HG03159 (cell line): ENCODE measurements at regions not wholly inside any gene's neighbourhood (a gene's known extent, or its start where the extent isn't known, plus 50 kb on each side); places are given as distances from the start of the nearest gene placed in this dataset.

Source experiments
- ATAC-seq: cut with Tn5 transposase; IDR thresholded peaks from one replicate; pipeline ENCODE4 v1.9.1; 2021; ENCODE audit warnings: mild to moderate bottlenecking, moderate library complexity; ENCODE audit not compliant: unreplicated experiment

DNA sequence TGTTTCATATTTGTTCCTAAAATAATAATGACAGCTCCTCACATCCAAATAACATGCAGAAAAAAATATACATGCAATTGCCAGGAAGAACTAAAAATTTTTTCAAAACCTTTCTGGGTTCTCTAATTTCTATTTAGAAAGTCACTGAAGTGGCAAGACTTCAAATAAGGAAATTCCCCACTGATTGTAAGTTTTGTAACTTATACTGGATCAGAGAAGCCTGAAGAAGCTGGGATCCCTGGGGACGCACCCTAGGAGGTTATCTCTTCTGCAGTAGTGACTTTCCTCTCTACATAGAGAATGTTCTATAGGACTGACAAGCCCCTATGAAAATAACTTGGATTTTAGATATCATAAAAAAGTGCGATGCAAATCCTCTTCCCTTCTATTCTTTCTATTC is 182.6 kb downstream of the MRPL39 start:
- ATAC-seq: no peak

GRCh38 chr21:25424048-25424447 is 183.2 kb downstream of the MRPL39 start:
- ATAC-seq: no peak

GRCh38 chr21:25422610-25423608 is 184.4 kb downstream of the MRPL39 start:
- ATAC-seq: no peak

GRCh38 chr21:25421321-25422028 is 185.8 kb downstream of the MRPL39 start:
- peak; percentile 66 for ATAC-seq

- ATAC-seq: peak; percentile 2
These were observed 186.4 kb downstream of the MRPL39 start for GRCh38 chr21:25420831-25421230.

GRCh38 chr21:25416669-25417068 is 190.6 kb downstream of the MRPL39 start:
- ATAC-seq: no peak

DNA sequence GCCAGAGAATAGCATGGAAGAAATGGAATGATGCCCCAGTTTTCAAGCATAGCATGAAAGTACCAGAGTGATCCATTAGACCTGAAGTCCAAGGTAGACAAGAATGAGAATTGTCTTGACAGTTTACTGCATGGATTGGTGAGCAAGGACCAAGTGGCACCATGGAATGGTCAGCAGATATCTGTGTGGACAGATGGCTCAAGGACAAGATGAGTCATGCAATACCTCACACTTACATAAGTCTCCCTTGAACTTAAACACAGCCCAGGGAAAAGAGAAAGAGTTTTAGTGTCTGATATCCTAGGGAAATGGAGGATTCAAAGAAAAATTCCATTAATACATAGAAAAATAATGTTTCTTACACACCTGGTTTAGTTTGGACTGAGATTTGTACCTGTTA is 195.2 kb downstream of the MRPL39 start:
- ATAC-seq: no peak

GRCh38 chr21:25409978-25410377 is 197.3 kb downstream of the MRPL39 start:
- ATAC-seq: no peak

DNA sequence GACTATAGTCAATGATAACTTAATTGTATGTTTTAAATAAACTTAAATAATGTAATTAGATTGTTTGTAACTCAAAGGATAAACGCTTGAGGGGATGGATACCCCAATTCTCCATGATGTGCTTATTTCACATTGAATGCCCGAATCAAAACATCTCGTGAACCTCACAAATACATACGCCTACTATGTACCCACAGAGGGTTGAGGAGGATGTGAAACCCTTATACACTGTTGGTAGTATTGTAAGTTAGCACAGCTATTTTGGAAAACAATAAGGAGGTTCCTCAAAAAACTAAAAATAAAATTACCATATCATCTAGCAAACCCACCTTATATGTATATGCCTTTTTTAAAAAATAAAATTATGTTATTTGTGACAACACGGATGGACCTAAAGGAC is 198.6 kb downstream of the MRPL39 start:
- no peak for ATAC-seq

DNA sequence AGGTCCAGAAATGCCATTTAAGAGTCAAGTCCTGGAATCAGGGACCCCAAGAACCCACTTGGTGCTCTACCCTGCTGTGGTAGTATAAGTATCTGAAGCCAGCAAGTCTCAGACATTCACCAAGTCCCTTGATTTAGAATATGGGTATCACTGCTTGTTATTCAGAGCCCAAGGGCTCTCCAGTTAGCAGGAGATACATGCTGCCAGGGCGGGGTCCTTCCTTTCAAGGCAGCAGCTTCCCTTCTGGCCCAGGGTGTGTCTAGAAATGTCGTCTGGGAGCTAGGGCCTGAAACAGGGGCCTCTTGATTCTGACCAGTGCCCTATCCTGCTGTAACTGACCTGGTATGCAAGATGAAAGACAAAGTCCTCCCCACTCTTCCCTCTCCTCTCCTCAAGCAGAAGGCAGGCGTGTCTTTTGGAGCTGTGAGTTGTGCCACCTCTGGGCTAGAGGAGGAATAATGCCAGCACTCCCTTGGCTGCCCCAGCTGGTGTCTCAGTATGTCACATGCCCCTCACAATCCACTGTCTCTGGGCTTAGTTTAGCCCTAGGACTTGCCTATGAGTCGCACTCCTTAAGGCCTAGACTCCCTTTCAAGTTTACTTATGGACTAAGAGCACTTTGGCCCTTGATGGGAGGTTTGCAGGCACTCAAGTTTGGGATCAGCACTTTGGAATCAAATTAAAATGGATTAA is 200.2 kb downstream of the MRPL39 start:
- no peak for ATAC-seq

DNA sequence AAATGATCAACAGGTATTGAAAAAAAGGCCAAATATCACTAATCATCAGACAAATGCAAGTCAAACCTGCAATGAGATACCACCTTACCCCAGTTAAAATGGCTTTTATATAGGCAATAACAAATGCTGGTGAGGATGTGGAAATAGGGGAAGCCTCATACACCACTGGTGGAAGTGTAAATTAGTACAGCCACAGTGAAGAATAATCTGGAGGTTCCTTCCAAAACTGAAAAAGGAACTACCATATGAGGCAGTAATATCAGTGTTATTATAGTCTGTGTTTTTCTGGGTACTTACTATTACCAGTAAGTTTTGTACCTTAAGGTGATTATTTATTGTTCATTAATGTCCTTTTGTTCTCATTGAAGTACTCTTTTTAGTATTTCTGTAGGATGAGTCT is 201.3 kb downstream of the MRPL39 start:
- no peak for ATAC-seq

GRCh38 chr21:25402134-25402961 is 204.9 kb downstream of the MRPL39 start:
- no peak for ATAC-seq

GRCh38 chr21:25400427-25400826 is 206.9 kb downstream of the MRPL39 start:
- ATAC-seq: no peak

DNA sequence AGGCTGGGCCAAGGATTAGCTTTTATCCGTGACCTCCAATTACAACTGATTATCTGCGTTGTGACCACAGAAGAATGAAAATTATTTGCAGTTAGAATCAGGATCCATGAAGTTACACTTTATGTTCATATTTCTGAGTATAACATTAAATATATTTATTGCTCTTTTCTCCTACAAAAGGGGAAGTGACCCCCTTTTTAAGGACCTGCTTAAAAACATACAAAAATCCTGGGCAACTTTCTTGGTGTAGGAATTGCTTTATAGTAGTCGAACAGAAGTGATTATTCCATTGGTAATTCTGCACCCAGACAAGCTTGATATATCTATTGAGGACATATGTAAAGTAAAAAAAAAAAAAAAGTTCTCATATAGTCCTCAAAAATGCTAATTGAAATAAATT is 208.7 kb downstream of the MRPL39 start:
- no peak for ATAC-seq

DNA sequence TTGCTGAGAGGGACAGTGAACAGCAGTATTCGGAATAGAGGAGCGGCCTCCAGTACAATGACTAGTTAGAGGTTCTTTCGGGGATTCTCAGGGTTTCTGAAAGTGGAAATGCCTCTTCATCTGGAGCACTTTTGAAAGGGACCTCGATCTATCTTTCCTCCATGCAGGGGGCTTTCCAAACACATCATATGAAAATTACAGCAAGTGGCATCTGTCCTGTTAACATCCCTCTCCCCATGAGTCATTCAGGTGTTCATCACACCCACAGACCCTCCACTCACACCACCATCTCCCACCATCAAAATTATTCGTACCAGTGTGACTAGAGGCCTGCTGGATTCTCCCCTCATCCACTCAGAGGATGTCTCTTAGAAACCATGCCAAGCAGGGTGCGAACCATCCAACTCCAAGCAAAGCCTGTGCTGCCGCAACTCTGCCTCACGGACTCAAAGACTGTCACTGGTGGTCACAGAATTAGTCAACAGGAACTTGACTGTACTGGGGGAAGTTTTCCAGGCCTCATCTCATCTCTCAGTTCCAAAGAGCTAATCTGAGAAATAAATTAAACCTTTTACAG is 211.1 kb downstream of the MRPL39 start:
- ATAC-seq: peak; percentile 87

DNA sequence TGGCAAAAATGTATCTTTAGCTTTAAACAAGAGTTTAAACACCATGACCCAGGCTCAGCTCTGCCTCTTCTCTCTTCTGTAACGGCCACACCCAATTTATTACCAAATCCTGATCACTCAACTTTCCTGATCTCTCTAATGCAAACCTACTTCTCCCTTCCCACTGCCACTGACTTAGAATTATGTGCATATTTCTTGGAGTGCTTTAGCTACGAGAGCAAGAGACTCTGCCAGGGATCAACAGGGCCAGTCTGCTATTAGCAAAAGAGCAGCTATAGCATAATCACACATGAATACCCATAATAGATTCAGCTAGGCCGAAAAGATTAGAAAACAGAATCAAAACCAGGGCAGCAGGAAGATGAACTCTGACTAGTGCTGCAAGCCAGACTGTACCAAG is 215.5 kb downstream of the MRPL39 start:
- ATAC-seq: no peak

GRCh38 chr21:25390701-25391100 is 216.6 kb downstream of the MRPL39 start:
- ATAC-seq: no peak

GRCh38 chr21:25387665-25388064 is 219.6 kb downstream of the MRPL39 start:
- no peak for ATAC-seq

DNA sequence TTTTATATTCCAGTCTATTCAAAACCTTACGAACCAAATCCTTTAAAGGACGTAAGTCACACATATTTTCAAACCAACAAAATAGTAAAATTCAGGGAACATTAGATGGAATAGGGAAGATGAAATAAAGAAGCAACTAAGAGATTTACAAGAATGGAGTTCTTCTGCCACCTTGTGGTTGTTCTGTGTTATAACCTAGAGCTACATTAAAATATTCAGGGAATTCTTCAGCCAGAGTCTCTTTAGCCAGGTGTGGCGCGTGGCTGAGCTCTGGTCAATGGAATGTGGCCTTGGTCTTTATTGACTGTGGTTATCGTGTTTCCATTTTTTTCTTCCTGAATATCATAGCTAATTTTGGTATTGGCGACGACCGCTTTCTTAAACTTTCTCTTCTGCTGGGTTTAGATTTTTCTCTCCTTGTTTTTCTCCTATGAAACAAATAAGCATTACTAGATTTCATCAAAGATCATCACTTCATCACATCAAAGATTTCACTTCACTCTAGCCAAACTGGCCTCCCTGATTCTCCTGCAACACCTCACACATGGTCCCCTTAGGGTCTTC is 221.3 kb downstream of the MRPL39 start:
- ATAC-seq: no peak

GRCh38 chr21:25385341-25385740 is 221.9 kb downstream of the MRPL39 start:
- no peak for ATAC-seq
